ENCODE measurements at regions not wholly inside any gene's neighbourhood (a gene's known extent, or its start where the extent isn't known, plus 50 kb on each side); places are given as distances from the start of the nearest gene placed in this dataset.

- no peak for DNase-seq
These were observed 57.9 kb upstream of the PTGFRN start for GRCh38 chr1:116851846-116852245.

GRCh38 chr1:116852367-116852766 is 57.3 kb upstream of the PTGFRN start:
- DNase-seq = no peak

GRCh38 chr1:116852910-116853309 is 56.8 kb upstream of the PTGFRN start:
- DNase-seq = no peak

GRCh38 chr1:116853680-116854402 is 55.9 kb upstream of the PTGFRN start:
- no peak for DNase-seq

- DNase-seq = no peak
These were observed 55.4 kb upstream of the PTGFRN start for GRCh38 chr1:116854403-116854690.

GRCh38 chr1:116854716-116855115 is 55.0 kb upstream of the PTGFRN start:
- DNase-seq = no peak

GRCh38 chr1:116855191-116855619 is 54.5 kb upstream of the PTGFRN start:
- no peak for DNase-seq

GRCh38 chr1:116855773-116856201 is 53.9 kb upstream of the PTGFRN start:
- DNase-seq = no peak

GRCh38 chr1:116856312-116856711 is 53.4 kb upstream of the PTGFRN start:
- no peak for DNase-seq

- DNase-seq = no peak
These were observed 52.6 kb upstream of the PTGFRN start for GRCh38 chr1:116857092-116857491.
